NB4 (cell line): ENCODE measurements at regions not wholly inside any gene's neighbourhood (a gene's known extent, or its start where the extent isn't known, plus 50 kb on each side); places are given as distances from the start of the nearest gene placed in this dataset.

Experiments used
- CTCF ChIP-seq: IDR thresholded peaks from one replicate; pipeline ENCODE4 v1.5.1; 2012; ENCODE audit warnings: low read depth, low read length
- MAX ChIP-seq: IDR thresholded peaks from 2 replicates; pipeline ENCODE4 v1.6.1; 2011; ENCODE audit warnings: low read depth, low read length
- POLR2A ChIP-seq: IDR thresholded peaks from 2 replicates; pipeline ENCODE4 v1.6.1; 2011; ENCODE audit warnings: mild to moderate bottlenecking; ENCODE audit not compliant: insufficient read length; ENCODE audit errors: extremely low read depth

DNA sequence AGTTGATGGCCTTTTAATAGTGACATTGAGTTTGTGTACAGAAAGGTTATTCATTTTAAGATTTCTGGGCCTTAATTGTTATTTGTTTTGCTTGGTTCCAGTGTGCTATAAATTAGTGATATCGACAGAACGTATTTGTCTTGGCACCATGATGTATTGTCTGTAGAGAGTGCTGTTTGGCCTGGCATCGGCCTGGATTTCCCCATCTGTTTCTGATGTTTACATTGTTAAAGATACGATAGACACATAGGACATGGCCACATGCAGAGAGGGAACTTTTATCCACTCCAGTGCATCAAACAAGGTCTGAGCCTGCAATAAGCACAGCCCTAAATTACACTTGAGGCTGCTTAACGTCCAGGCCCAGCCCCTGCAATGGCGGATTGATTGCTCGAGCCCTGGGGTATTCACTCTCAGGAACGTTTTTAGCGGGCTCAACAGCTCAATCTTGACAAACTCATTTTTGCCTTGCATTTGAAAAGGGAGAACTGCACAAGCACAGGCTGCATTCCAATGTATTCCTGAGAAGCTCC is 144.7 kb downstream of the SLC4A3 start:
- TF ChIP-seq CTCF, result no peak
- no peak for TF ChIP-seq POLR2A
- TF ChIP-seq MAX, result no peak
